ENCODE measurements at regions not wholly inside any gene's neighbourhood (a gene's known extent, or its start where the extent isn't known, plus 50 kb on each side); places are given as distances from the start of the nearest gene placed in this dataset.

DNA sequence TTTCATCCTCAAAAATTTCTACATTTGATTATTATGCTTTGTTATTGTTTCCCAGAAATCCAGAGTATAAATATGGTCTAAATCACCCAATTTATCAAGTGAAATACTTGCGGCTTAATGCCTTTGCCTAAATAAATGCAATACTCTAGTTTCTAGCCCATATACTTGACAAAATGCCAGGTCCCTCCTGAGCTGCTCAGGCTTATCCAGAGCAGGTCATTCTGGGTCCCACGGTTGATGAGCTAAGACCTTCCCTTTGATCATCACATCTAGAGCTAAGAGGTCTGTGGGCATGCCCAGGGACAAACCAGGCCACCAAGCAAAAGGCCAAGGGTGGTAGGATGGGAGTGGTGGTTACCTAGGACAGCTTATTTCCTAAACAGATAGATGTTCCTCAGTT lies 180.1 kb downstream of the SMIM20 start:
- TF ChIP-seq, protein P1, sequence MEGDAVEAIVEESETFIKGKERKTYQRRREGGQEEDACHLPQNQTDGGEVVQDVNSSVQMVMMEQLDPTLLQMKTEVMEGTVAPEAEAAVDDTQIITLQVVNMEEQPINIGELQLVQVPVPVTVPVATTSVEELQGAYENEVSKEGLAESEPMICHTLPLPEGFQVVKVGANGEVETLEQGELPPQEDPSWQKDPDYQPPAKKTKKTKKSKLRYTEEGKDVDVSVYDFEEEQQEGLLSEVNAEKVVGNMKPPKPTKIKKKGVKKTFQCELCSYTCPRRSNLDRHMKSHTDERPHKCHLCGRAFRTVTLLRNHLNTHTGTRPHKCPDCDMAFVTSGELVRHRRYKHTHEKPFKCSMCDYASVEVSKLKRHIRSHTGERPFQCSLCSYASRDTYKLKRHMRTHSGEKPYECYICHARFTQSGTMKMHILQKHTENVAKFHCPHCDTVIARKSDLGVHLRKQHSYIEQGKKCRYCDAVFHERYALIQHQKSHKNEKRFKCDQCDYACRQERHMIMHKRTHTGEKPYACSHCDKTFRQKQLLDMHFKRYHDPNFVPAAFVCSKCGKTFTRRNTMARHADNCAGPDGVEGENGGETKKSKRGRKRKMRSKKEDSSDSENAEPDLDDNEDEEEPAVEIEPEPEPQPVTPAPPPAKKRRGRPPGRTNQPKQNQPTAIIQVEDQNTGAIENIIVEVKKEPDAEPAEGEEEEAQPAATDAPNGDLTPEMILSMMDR (IDR thresholded peaks at IDR 0.05 in 2 of 3, conservative IDR thresholded peaks at IDR 0.05 in 1 of 3; ENCODE audit: control insufficient read depth in 2 of 3, extremely low read depth in 1 of 3, insufficient read depth in 1 of 3, low read depth in 3 of 3, low read length in 3 of 3): no peak
- TF ChIP-seq ESRRA (IDR thresholded peaks at IDR 0.05; ENCODE audit: low read length) (no peak), RAD21 (IDR thresholded peaks at IDR 0.05; ENCODE audit: insufficient read depth, low read depth, low read length) (no peak), EP300 (IDR thresholded peaks at IDR 0.05; ENCODE audit: borderline replicate concordance in 1 of 2, control insufficient read depth in 1 of 2, low read depth in 2 of 2, low read length in 2 of 2) (no peak)
